H9 (cell line): ENCODE measurements at regions not wholly inside any gene's neighbourhood (a gene's known extent, or its start where the extent isn't known, plus 50 kb on each side); places are given as distances from the start of the nearest gene placed in this dataset.

ENCODE experiments used
- DNase-seq: peaks from one replicate; pipeline ENCODE4 v3.0.0-alpha.2; 2017
- H2AFZ ChIP-seq: one replicate; pipeline ENCODE4 v1.6.1; 2013; ENCODE audit warnings: mild to moderate bottlenecking, low read length, control low read depth, moderate library complexity
- H2AK5ac ChIP-seq: 2 replicates; pipeline ENCODE4 v1.6.1; 2013; ENCODE audit warnings: low read length, control low read depth, mixed read lengths; ENCODE audit not compliant: insufficient read length
- H2BK120ac ChIP-seq: one replicate; pipeline ENCODE4 v1.6.1; 2013; ENCODE audit warnings: low read depth, mild to moderate bottlenecking, low read length, control low read depth, inconsistent platforms; ENCODE audit not compliant: poor library complexity, severe bottlenecking
- H2BK12ac ChIP-seq: 2 replicates; pipeline ENCODE4 v1.6.1; 2013; ENCODE audit warnings: low read length, control low read depth, mixed read lengths, low read depth; ENCODE audit not compliant: insufficient read length
- H2BK15ac ChIP-seq: 2 replicates; pipeline ENCODE4 v1.6.1; 2013; ENCODE audit warnings: low read depth, low read length, control low read depth
- H2BK20ac ChIP-seq: one replicate; pipeline ENCODE4 v1.6.1; 2013; ENCODE audit warnings: low read depth, mild to moderate bottlenecking, low read length, control low read depth, inconsistent platforms; ENCODE audit not compliant: poor library complexity, severe bottlenecking
- H2BK5ac ChIP-seq: 2 replicates; pipeline ENCODE4 v1.6.1; 2013; ENCODE audit warnings: low read length, control low read depth, mixed read lengths; ENCODE audit not compliant: insufficient read length
- H3K14ac ChIP-seq: 2 replicates; pipeline ENCODE4 v1.6.1; 2013; ENCODE audit warnings: low read length, control low read depth; ENCODE audit not compliant: insufficient read depth
- H3K18ac ChIP-seq: 2 replicates; pipeline ENCODE4 v1.6.1; 2013; ENCODE audit warnings: low read depth, mild to moderate bottlenecking, mixed read lengths, low read length, control low read depth; ENCODE audit not compliant: insufficient read length
- H3K23ac ChIP-seq: 2 replicates; pipeline ENCODE4 v1.6.1; 2013; ENCODE audit warnings: low read length, control low read depth, mixed read lengths, low read depth; ENCODE audit not compliant: insufficient read length
- H3K23me2 ChIP-seq: 2 replicates; pipeline ENCODE4 v1.6.1; 2013; ENCODE audit warnings: low read depth, mild to moderate bottlenecking, mixed read lengths, low read length, control low read depth; ENCODE audit not compliant: insufficient read length, poor library complexity, severe bottlenecking
- H3K27ac ChIP-seq: 2 replicates; pipeline ENCODE4 v1.5.1; 2013; ENCODE audit warnings: low read length, control low read depth, mixed read lengths, low read depth; ENCODE audit not compliant: insufficient read length
- H3K27me3 ChIP-seq: 2 replicates; pipeline ENCODE4 v1.6.1; 2013; ENCODE audit warnings: low read length, control low read depth, inconsistent platforms; ENCODE audit not compliant: insufficient read depth
- H3K4ac ChIP-seq: 2 replicates; pipeline ENCODE4 v1.6.1; 2013; ENCODE audit warnings: low read depth, mild to moderate bottlenecking, control low read depth, inconsistent platforms, low read length, moderate library complexity
- H3K4me1 ChIP-seq: 2 replicates; pipeline ENCODE4 v1.6.1; 2013; ENCODE audit warnings: low read length, control low read depth, inconsistent platforms; ENCODE audit not compliant: insufficient read depth
- H3K4me2 ChIP-seq: 2 replicates; pipeline ENCODE4 v1.6.1; 2013; ENCODE audit warnings: low read length, control low read depth, mixed read lengths; ENCODE audit not compliant: insufficient read length, insufficient read depth
- H3K56ac ChIP-seq: 2 replicates; pipeline ENCODE4 v1.6.1; 2013; ENCODE audit warnings: low read depth, mild to moderate bottlenecking, mixed read lengths, low read length, control low read depth; ENCODE audit not compliant: insufficient read length
- H3K79me1 ChIP-seq: 2 replicates; pipeline ENCODE4 v1.6.1; 2013; ENCODE audit warnings: low read depth, mild to moderate bottlenecking, moderate library complexity, low read length, control low read depth, inconsistent platforms; ENCODE audit not compliant: insufficient read depth, poor library complexity, severe bottlenecking
- H3K79me2 ChIP-seq: 2 replicates; pipeline ENCODE4 v1.6.1; 2013; ENCODE audit warnings: low read length, control low read depth, inconsistent platforms; ENCODE audit not compliant: insufficient read depth
- H3K9ac ChIP-seq: 2 replicates; pipeline ENCODE4 v1.6.1; 2013; ENCODE audit warnings: low read length, control low read depth, mixed read lengths; ENCODE audit not compliant: insufficient read length; ENCODE audit errors: extremely low read depth
- H3K9me3 ChIP-seq: one replicate; pipeline ENCODE4 v1.6.1; 2013; ENCODE audit warnings: low read depth, low read length, inconsistent platforms; ENCODE audit not compliant: control insufficient read depth
- H3T11ph ChIP-seq: one replicate; pipeline ENCODE4 v1.6.1; 2013; ENCODE audit warnings: mild to moderate bottlenecking, low read length, control low read depth, inconsistent platforms
- H4K20me1 ChIP-seq: one replicate; pipeline ENCODE4 v1.6.1; 2013; ENCODE audit not compliant: control insufficient read depth, insufficient read length, insufficient read depth
- H4K5ac ChIP-seq: 2 replicates; pipeline ENCODE4 v1.6.1; 2013; ENCODE audit warnings: low read depth, mild to moderate bottlenecking, mixed read lengths, low read length, control low read depth; ENCODE audit not compliant: insufficient read length
- H4K8ac ChIP-seq: replicated peaks from 2 replicates; pipeline ENCODE4 v1.6.1; 2013; ENCODE audit warnings: low read length, control low read depth, mixed read lengths, low read depth; ENCODE audit not compliant: insufficient read length
- H4K91ac ChIP-seq: 2 replicates; pipeline ENCODE4 v1.6.1; 2013; ENCODE audit warnings: low read depth, mild to moderate bottlenecking, moderate library complexity, mixed read lengths, low read length, control low read depth; ENCODE audit not compliant: insufficient read length
- H3K27ac Mint-ChIP-seq, 3 experiments: 2 replicates in 2 of 3; 3 replicates in 1 of 3; pipeline ENCODE4 v1.8.0; 2020 to 2021; ENCODE audit warnings: mixed read lengths in 3 of 3, mild to moderate bottlenecking in 1 of 3, moderate library complexity in 1 of 3
- H3K27me3 Mint-ChIP-seq: 2 replicates; pipeline ENCODE4 v1.8.0; 2021; ENCODE audit warnings: low read depth, mild to moderate bottlenecking, moderate library complexity, mixed read lengths
- H3K36me3 Mint-ChIP-seq, 3 experiments: 2 replicates in 2 of 3; 3 replicates in 1 of 3; pipeline ENCODE4 v1.8.0; 2020 to 2021; ENCODE audit warnings: low read depth in 3 of 3, mixed read lengths in 3 of 3; ENCODE audit not compliant: insufficient read depth in 1 of 3
- H3K4me1 Mint-ChIP-seq, 2 experiments: 2 replicates each; pipeline ENCODE4 v1.8.0; 2020; ENCODE audit warnings: mixed read lengths in 2 of 2
- H3K4me3 Mint-ChIP-seq, 2 experiments: 2 replicates in 1 of 2; 3 replicates in 1 of 2; pipeline ENCODE4 v1.8.0; 2020 to 2021; ENCODE audit warnings: mild to moderate bottlenecking in 2 of 2, mixed read lengths in 2 of 2, moderate library complexity in 1 of 2
- H3K9me3 Mint-ChIP-seq, 2 experiments: 2 replicates in 1 of 2; 3 replicates in 1 of 2; pipeline ENCODE4 v1.8.0; 2020; ENCODE audit warnings: mild to moderate bottlenecking in 2 of 2, mixed read lengths in 2 of 2, moderate library complexity in 1 of 2
- WGBS: extraction: QIAGEN DNeasy Blood & Tissue Kit; methylation state at CpG from one replicate; pipeline ENCODE4 v1.1.7; 2013; ENCODE audit warnings: missing lambda C conversion rate, low lambda C conversion rate, mixed read lengths; ENCODE audit not compliant: insufficient read length; ENCODE audit errors: extremely low coverage; 5-methylcytosine and 5-hydroxymethylcytosine counted together
- TF ChIP-seq, protein P1 (sequence below): fragments of 200-600 bp; sonication (generic); conservative IDR thresholded peaks from 3 replicates; pipeline ENCODE4 v1.8.0; 2021; ENCODE audit warnings: antibody characterized with exemption, mild to moderate bottlenecking

DNA sequence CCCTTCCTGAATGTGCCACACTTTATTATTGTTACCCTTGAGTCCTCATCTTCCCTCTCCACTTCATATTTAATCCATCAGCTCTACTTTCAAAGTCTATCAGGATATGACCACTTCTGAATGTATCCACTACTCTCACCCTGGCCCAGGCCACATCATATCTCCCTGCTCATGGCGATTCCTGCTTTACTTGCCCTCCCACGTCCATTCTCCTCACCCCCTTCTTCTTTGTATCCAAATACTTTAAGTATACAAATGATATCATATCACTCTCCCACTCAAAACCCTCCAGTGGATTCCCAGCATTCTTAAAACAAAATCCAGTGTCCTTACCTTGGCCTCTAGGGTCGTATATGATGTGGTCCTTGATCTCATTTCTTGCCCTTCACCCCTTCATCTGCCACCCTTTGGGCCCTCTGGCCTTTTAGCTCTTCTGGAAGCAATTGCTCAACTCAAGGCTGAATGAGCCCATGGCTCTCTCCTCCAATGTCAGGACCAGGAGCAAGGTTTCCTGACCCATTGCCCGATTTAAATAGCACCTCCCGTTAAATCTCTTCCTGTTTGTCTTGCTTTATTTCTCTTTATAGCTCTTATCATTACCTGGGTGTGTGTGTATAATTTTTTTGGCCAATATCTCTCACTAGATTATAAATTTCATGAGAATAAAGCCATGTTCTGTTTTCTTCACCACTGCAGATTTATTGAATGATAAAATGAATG is 205.9 kb upstream of the ECI2 start:
- Mint-ChIP-seq H3K4me3 (no peak overlapping the region), H3K9me3 (no peaks in the 10 kb centered on the region; a peak in 1 of 5 replicates), H3K4me1 (peaks cover 7 to 9% of the 10 kb centered on the region in 2 experiments), H3K27ac (no peak overlapping the region), H3K36me3 (no peaks in the 10 kb centered on the region; a peak in 1 of 7 replicates), H3K27me3 (peaks cover 4% of the 10 kb centered on the region)
- Histone ChIP-seq H3K27ac (no peak overlapping the region), H3K18ac (no peak overlapping the region), H3K4ac (no peak overlapping the region), H3K79me1 (no peaks in the 10 kb centered on the region), H3K4me1 (no peaks in the 10 kb centered on the region), H2AK5ac (no peak overlapping the region), H4K8ac (no peak overlapping the region), H3K56ac (no peak overlapping the region), H3K9ac (no peak overlapping the region), H4K91ac (no peak overlapping the region), H3K23me2 (no peaks in the 10 kb centered on the region), H2AFZ (no peak overlapping the region), H4K5ac (no peak overlapping the region), H3K27me3 (no peaks in the 10 kb centered on the region), H2BK5ac (no peak overlapping the region), H3T11ph (no peak overlapping the region), H2BK120ac (no peak overlapping the region), H3K23ac (no peak overlapping the region), H3K14ac (no peak overlapping the region), H3K9me3 (no peaks in the 10 kb centered on the region), H4K20me1 (no peaks in the 10 kb centered on the region), H3K4me2 (no peak overlapping the region), H2BK20ac (no peak overlapping the region), H2BK15ac (no peak overlapping the region), H2BK12ac (no peak overlapping the region), H3K79me2 (no peaks in the 10 kb centered on the region)
- DNase-seq: no peak
- TF ChIP-seq, protein P1, sequence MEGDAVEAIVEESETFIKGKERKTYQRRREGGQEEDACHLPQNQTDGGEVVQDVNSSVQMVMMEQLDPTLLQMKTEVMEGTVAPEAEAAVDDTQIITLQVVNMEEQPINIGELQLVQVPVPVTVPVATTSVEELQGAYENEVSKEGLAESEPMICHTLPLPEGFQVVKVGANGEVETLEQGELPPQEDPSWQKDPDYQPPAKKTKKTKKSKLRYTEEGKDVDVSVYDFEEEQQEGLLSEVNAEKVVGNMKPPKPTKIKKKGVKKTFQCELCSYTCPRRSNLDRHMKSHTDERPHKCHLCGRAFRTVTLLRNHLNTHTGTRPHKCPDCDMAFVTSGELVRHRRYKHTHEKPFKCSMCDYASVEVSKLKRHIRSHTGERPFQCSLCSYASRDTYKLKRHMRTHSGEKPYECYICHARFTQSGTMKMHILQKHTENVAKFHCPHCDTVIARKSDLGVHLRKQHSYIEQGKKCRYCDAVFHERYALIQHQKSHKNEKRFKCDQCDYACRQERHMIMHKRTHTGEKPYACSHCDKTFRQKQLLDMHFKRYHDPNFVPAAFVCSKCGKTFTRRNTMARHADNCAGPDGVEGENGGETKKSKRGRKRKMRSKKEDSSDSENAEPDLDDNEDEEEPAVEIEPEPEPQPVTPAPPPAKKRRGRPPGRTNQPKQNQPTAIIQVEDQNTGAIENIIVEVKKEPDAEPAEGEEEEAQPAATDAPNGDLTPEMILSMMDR: no peak
- WGBS: no CpG with 5 or more reads among the region's 5 CpGs
